Kidney (tissue), 13 donors: ENCODE measurements at regions not wholly inside any gene's neighbourhood (a gene's known extent, or its start where the extent isn't known, plus 50 kb on each side); places are given as distances from the start of the nearest gene placed in this dataset.

Experiments
- DNase-seq, 5 donors: peaks; one replicate each; pipeline ENCODE4 v3.0.0-alpha.2; 2013 to 2020
- FAIRE-seq: peaks from 2 replicates; lab custom pipeline; 2012; peaks lifted over from hg19 to GRCh38; lab: Jason Lieb, UNC
- H3K27ac ChIP-seq, 2 donors: one replicate each; pipeline ENCODE4 v1.7.0; 2013; ENCODE audit warnings: low read depth in 2 of 2, low read length in 2 of 2, inconsistent platforms in 1 of 2
- H3K27me3 ChIP-seq: one replicate; pipeline ENCODE4 v1.7.1; 2013; ENCODE audit warnings: low read length, inconsistent platforms; ENCODE audit not compliant: control insufficient read depth, insufficient read depth
- H3K36me3 ChIP-seq, 3 donors: one replicate each; pipeline versions ENCODE4 v1.7.0 to v1.7.1; 2013; ENCODE audit warnings: low read length in 3 of 3, control low read depth in 1 of 3, inconsistent platforms in 1 of 3; ENCODE audit not compliant: insufficient read depth in 3 of 3, control insufficient read depth in 2 of 3
- H3K4me1 ChIP-seq, 3 donors: one replicate each; pipeline versions ENCODE4 v1.7.0 to v1.7.1; 2013; ENCODE audit warnings: low read length in 3 of 3, inconsistent platforms in 1 of 3, low read depth in 1 of 3; ENCODE audit not compliant: control insufficient read depth in 2 of 3, insufficient read depth in 2 of 3
- H3K4me3 ChIP-seq, 3 donors: one replicate each; pipeline versions ENCODE4 v1.7.0 to v1.8.1; 2013; ENCODE audit warnings: low read length in 3 of 3, control low read depth in 1 of 3, inconsistent platforms in 1 of 3
- H3K9ac ChIP-seq, 3 donors: one replicate each; pipeline versions ENCODE4 v1.7.0 to v1.7.1; 2013; ENCODE audit warnings: low read length in 3 of 3, control low read depth in 1 of 3, inconsistent platforms in 1 of 3
- H3K9me3 ChIP-seq, 3 donors: one replicate each; pipeline versions ENCODE4 v1.7.0 to v1.7.1; 2013; ENCODE audit warnings: low read length in 3 of 3, control low read depth in 1 of 3, inconsistent platforms in 1 of 3; ENCODE audit not compliant: control insufficient read depth in 2 of 3, insufficient read depth in 1 of 3
- CTCF ChIP-seq: IDR thresholded peaks from 3 replicates; pipeline ENCODE4 v1.5.1; 2012; ENCODE audit warnings: mild to moderate bottlenecking, moderate library complexity, borderline replicate concordance; ENCODE audit not compliant: insufficient read depth; ENCODE audit errors: extremely low read depth
- intact Hi-C: fragments of 100-400 bp; cut with DNase I; formaldehyde crosslinking; loops from one replicate; pipeline ENCODE4 v1.11.1; 2022
- donor health status: control.
- donor health status: control.
- donor health status: control.
- donor health status: control.
- donor health status: control.
- donor health status: DM: yes; HTN: yes; CAD: no.
- donor health status: Normal renal cell carcinoma (clear cell type).

GRCh38 chr5:54754878-54755277 is 230.5 kb downstream of the ESM1 start:
- H3K27ac ChIP-seq = no peak overlapping the region
- no peak for TF ChIP-seq CTCF
- H3K4me3 ChIP-seq = no peak overlapping the region
- H3K27me3 ChIP-seq = no peaks in the 10 kb centered on the region
- no peak overlapping the region for H3K9ac ChIP-seq
- H3K4me1 ChIP-seq = no peaks in the 10 kb centered on the region
- no peaks in the 10 kb centered on the region for H3K36me3 ChIP-seq
- no peaks in the 10 kb centered on the region for H3K9me3 ChIP-seq
- intact Hi-C loops = no loop called here
- FAIRE-seq (no peak), DNase-seq (no peak)

GRCh38 chr5:54754420-54754819 is 231.0 kb downstream of the ESM1 start:
- no peaks in the 10 kb centered on the region for H3K36me3 ChIP-seq
- no peaks in the 10 kb centered on the region for H3K9me3 ChIP-seq
- FAIRE-seq (no peak), DNase-seq (no peak)
- H3K4me1 ChIP-seq = no peaks in the 10 kb centered on the region
- intact Hi-C loops = no loop called here
- H3K4me3 ChIP-seq = no peak overlapping the region
- no peaks in the 10 kb centered on the region for H3K27me3 ChIP-seq
- no peak overlapping the region for H3K9ac ChIP-seq
- no peak for TF ChIP-seq CTCF
- no peak overlapping the region for H3K27ac ChIP-seq

- FAIRE-seq = no peak
- no peak overlapping the region for H3K27ac ChIP-seq
- intact Hi-C loops = no loop called here
Observed at GRCh38 chr5:54753753-54754152, 231.6 kb downstream of the ESM1 start.

More at GRCh38 chr5:54753753-54754152, 231.6 kb downstream of the ESM1 start:
- TF ChIP-seq CTCF = no peak
- Histone ChIP-seq H3K9ac (no peak overlapping the region), H3K36me3 (no peaks in the 10 kb centered on the region), H3K27me3 (no peaks in the 10 kb centered on the region), H3K4me1 (no peaks in the 10 kb centered on the region), H3K9me3 (no peaks in the 10 kb centered on the region), H3K4me3 (no peak overlapping the region)
- no peak for DNase-seq
